DOHH2 (cell line): ENCODE measurements at regions not wholly inside any gene's neighbourhood (a gene's known extent, or its start where the extent isn't known, plus 50 kb on each side); places are given as distances from the start of the nearest gene placed in this dataset.
A peak's percentile ranks its signal among the peaks of the same experiment; 100 is the strongest.

ENCODE experiments used
- H3F3A ChIP-seq: fragments of 200-600 bp; sonication (generic), shearing (Covaris generic); 2 replicates; pipeline ENCODE4 v1.6.0; 2016; ENCODE audit warnings: antibody characterized with exemption, mild to moderate bottlenecking; ENCODE audit not compliant: control insufficient read depth, insufficient read depth
- H3K27ac ChIP-seq: fragments of 200-600 bp; sonication (generic); 2 replicates; pipeline ENCODE4 v1.5.1; 2014; ENCODE audit warnings: low read depth, mild to moderate bottlenecking, low read length, moderate library complexity
- H3K27me3 ChIP-seq: fragments of 200-600 bp; sonication (generic); 2 replicates; pipeline ENCODE4 v1.6.1; 2014; ENCODE audit warnings: mild to moderate bottlenecking, low read length, mixed read lengths; ENCODE audit not compliant: control insufficient read depth
- H3K36me3 ChIP-seq: fragments of 200-600 bp; sonication (generic); 2 replicates; pipeline ENCODE4 v1.6.1; 2014; ENCODE audit warnings: mild to moderate bottlenecking, low read length, moderate library complexity, mixed read lengths; ENCODE audit not compliant: control insufficient read depth
- H3K4me1 ChIP-seq: fragments of 200-600 bp; sonication (generic); 2 replicates; pipeline ENCODE4 v1.6.1; 2014; ENCODE audit warnings: mild to moderate bottlenecking, low read length, mixed read lengths; ENCODE audit not compliant: control insufficient read depth
- H3K4me2 ChIP-seq: fragments of 200-600 bp; sonication (generic); 2 replicates; pipeline ENCODE4 v1.6.0; 2014; ENCODE audit warnings: mild to moderate bottlenecking, low read length, moderate library complexity
- H3K4me3 ChIP-seq: fragments of 200-600 bp; sonication (generic); 2 replicates; pipeline ENCODE4 v1.5.1; 2014; ENCODE audit warnings: mild to moderate bottlenecking, low read length, mixed read lengths
- H3K79me2 ChIP-seq: fragments of 200-600 bp; sonication (generic); 2 replicates; pipeline ENCODE4 v1.6.1; 2014; ENCODE audit warnings: mild to moderate bottlenecking, low read length, mixed read lengths; ENCODE audit not compliant: control insufficient read depth
- H3K9me2 ChIP-seq: fragments of 200-600 bp; sonication (generic); replicated peaks from 2 replicates; pipeline ENCODE4 v1.6.1; 2014; ENCODE audit warnings: mild to moderate bottlenecking, low read length, mixed read lengths; ENCODE audit not compliant: control insufficient read depth
- H3K9me3 ChIP-seq: fragments of 200-600 bp; sonication (generic); 2 replicates; pipeline ENCODE4 v1.6.1; 2014; ENCODE audit warnings: antibody characterized with exemption, low read length, mixed read lengths; ENCODE audit not compliant: control insufficient read depth, insufficient read depth
- H4K20me1 ChIP-seq: fragments of 200-600 bp; sonication (generic); 2 replicates; pipeline ENCODE4 v1.6.0; 2014; ENCODE audit warnings: low read depth, mild to moderate bottlenecking, antibody characterized with exemption, low read length, moderate library complexity; ENCODE audit not compliant: control insufficient read depth, insufficient read depth
- EZH2phosphoT487 ChIP-seq: fragments of 200-600 bp; sonication (generic); IDR thresholded peaks from 2 replicates; pipeline ENCODE4 v1.6.1; 2017; ENCODE audit warnings: borderline replicate concordance, mild to moderate bottlenecking, antibody characterized with exemption, low read length, moderate library complexity, mixed read lengths
- TF ChIP-seq, protein P1 (sequence below): fragments of 200-600 bp; sonication (generic); IDR thresholded peaks from one replicate; pipeline ENCODE4 v1.5.1; 2014; ENCODE audit warnings: antibody characterized with exemption, mild to moderate bottlenecking, low read depth, low read length; ENCODE audit not compliant: poor library complexity, severe bottlenecking

GRCh38 chr12:105774037-105774436, 364.7 kb downstream of the NUAK1 start:
- H3K4me1 ChIP-seq = 0 out of 2 replicates have a peak, but pooled peaks cover under 1% of the 10 kb centered on the region

GRCh38 chr12:105775343-105775742, 363.4 kb downstream of the NUAK1 start:
- H3K4me2 ChIP-seq = no peak overlapping the region
- no peaks in the 10 kb centered on the region for H3K36me3 ChIP-seq
- H4K20me1 ChIP-seq = no peaks in the 10 kb centered on the region
- no peaks in the 10 kb centered on the region for H3K4me1 ChIP-seq
- H3K9me2 ChIP-seq = no peaks in the 10 kb centered on the region
- no peaks in the 10 kb centered on the region for H3K27me3 ChIP-seq
- no peaks in the 10 kb centered on the region for H3K9me3 ChIP-seq
- H3K4me3 ChIP-seq = no peak overlapping the region
- H3K79me2 ChIP-seq = no peaks in the 10 kb centered on the region
- TF ChIP-seq, protein P1, sequence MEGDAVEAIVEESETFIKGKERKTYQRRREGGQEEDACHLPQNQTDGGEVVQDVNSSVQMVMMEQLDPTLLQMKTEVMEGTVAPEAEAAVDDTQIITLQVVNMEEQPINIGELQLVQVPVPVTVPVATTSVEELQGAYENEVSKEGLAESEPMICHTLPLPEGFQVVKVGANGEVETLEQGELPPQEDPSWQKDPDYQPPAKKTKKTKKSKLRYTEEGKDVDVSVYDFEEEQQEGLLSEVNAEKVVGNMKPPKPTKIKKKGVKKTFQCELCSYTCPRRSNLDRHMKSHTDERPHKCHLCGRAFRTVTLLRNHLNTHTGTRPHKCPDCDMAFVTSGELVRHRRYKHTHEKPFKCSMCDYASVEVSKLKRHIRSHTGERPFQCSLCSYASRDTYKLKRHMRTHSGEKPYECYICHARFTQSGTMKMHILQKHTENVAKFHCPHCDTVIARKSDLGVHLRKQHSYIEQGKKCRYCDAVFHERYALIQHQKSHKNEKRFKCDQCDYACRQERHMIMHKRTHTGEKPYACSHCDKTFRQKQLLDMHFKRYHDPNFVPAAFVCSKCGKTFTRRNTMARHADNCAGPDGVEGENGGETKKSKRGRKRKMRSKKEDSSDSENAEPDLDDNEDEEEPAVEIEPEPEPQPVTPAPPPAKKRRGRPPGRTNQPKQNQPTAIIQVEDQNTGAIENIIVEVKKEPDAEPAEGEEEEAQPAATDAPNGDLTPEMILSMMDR = no peak
- TF ChIP-seq EZH2phosphoT487 = no peak
- no peak overlapping the region for H3K27ac ChIP-seq
- no peaks in the 10 kb centered on the region for H3F3A ChIP-seq

More at GRCh38 chr12:105774037-105774436, 364.7 kb downstream of the NUAK1 start:
- no peak for TF ChIP-seq EZH2phosphoT487
- TF ChIP-seq, protein P1 = no peak
- H3K4me3 ChIP-seq = no peak overlapping the region
- H3K4me2 ChIP-seq = no peak overlapping the region
- no peaks in the 10 kb centered on the region for H3K9me2 ChIP-seq
- H3K36me3 ChIP-seq = no peaks in the 10 kb centered on the region
- H3F3A ChIP-seq = no peaks in the 10 kb centered on the region
- no peak overlapping the region for H3K27ac ChIP-seq
- H3K27me3 ChIP-seq = no peaks in the 10 kb centered on the region
- H3K79me2 ChIP-seq = no peaks in the 10 kb centered on the region
- H3K9me3 ChIP-seq = no peaks in the 10 kb centered on the region
- no peaks in the 10 kb centered on the region for H4K20me1 ChIP-seq

GRCh38 chr12:105783983-105784947, 354.5 kb downstream of the NUAK1 start:
- no peaks in the 10 kb centered on the region for H3K9me2 ChIP-seq
- H3K36me3 ChIP-seq = no peaks in the 10 kb centered on the region
- H3K4me3 ChIP-seq = peak overlapping the region; percentile 56
- no peaks in the 10 kb centered on the region for H4K20me1 ChIP-seq
- peaks cover 5% of the 10 kb centered on the region for H3F3A ChIP-seq
- peak overlapping the region; percentile 88 for H3K27ac ChIP-seq
- no peaks in the 10 kb centered on the region for H3K79me2 ChIP-seq
- H3K27me3 ChIP-seq = no peaks in the 10 kb centered on the region
- peaks cover 33% of the 10 kb centered on the region for H3K4me1 ChIP-seq
- H3K4me2 ChIP-seq = peak overlapping the region; percentile 72
- TF ChIP-seq EZH2phosphoT487 = no peak
- TF ChIP-seq, protein P1 = no peak
- no peaks in the 10 kb centered on the region for H3K9me3 ChIP-seq
